ENCODE measurements at regions not wholly inside any gene's neighbourhood (a gene's known extent, or its start where the extent isn't known, plus 50 kb on each side); places are given as distances from the start of the nearest gene placed in this dataset.

DNA sequence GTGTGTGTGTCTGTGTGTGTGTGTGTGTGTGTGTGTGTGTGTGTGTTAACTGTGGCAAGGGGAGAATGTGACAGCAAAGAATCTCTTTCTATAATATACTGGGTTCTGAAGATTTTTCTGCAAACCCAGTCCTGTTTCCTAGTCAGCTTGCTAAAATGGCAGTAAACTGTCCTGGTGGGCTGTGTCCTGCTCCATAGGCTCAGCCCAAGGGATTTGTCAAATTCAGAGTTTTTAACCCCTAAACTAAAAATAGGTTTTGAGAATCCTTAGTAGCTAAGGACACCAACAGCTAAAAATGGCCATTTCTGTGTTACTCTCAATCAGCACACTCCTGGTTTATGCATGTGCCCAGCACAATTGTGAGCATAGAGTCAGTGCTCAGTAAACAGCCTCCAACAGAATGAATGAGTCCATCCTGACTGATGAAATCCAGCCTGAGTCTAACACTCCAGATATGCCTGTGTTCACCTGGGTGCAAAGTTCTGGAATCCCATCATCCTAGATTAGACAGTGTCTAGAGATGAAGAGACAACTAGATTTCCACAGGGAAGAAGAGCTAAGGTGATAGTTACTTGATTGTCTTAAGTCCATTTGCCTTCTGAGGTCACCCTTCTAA, 192.6 kb downstream of the TTC6 start (continued):
- TF ChIP-seq FOXA1 (IDR thresholded peaks at IDR 0.05) (peak; percentile 50; the same call in 1 of the 2 replicates), FOXA1 (CRISPR knock-in tag; IDR thresholded peaks at IDR 0.05) (peak; percentile 99), ZFX (CRISPR knock-in tag; IDR thresholded peaks at IDR 0.05; ENCODE audit: low read depth) (no peak), ZNF124 (CRISPR knock-in tag; IDR thresholded peaks at IDR 0.05) (no peak), GATA4 (IDR thresholded peaks at IDR 0.05; ENCODE audit: borderline replicate concordance, low read depth) (no peak), ISL2 (CRISPR knock-in tag; IDR thresholded peaks at IDR 0.05) (peak; percentile 63; the same call in 1 of the 2 replicates), ZNF230 (CRISPR knock-in tag; IDR thresholded peaks at IDR 0.05) (no peak), ELF3 (CRISPR knock-in tag; IDR thresholded peaks at IDR 0.05) (peak; percentile 89), KDM4B (CRISPR knock-in tag; IDR thresholded peaks at IDR 0.05) (no peak), THAP11 (CRISPR knock-in tag; IDR thresholded peaks at IDR 0.05) (peak; percentile 81), CCAR2 (optimal IDR thresholded peaks at IDR 0.05; ENCODE audit: low read depth, low read length) (peak; percentile 25), FOSL1 (CRISPR knock-in tag; IDR thresholded peaks at IDR 0.05; ENCODE audit: borderline replicate concordance) (peak; percentile 61; the same call in 1 of the 2 replicates), ZNF580 (CRISPR knock-in tag; IDR thresholded peaks at IDR 0.05; ENCODE audit: borderline replicate concordance, low read depth) (peak; percentile 71; the same call in 1 of the 2 replicates), KMT2B (CRISPR knock-in tag; IDR thresholded peaks at IDR 0.05) (peak; percentile 59; the same call in 1 of the 2 replicates), ZBTB33 (CRISPR knock-in tag; IDR thresholded peaks at IDR 0.05) (peak; percentile 95), NR2C2 (CRISPR knock-in tag; IDR thresholded peaks at IDR 0.05; ENCODE audit: borderline replicate concordance) (0 out of 2 replicates have a peak, but pooled peaks have one; percentile 34), AGO1 (IDR thresholded peaks at IDR 0.05; ENCODE audit: low read depth, low read length, poor library complexity, severe bottlenecking) (no peak), SKI (IDR thresholded peaks at IDR 0.05; ENCODE audit: partially characterized antibody) (peak; percentile 64), TBX2 (CRISPR knock-in tag; IDR thresholded peaks at IDR 0.05; ENCODE audit: borderline replicate concordance) (peak; percentile 65; the same call in 1 of the 2 replicates), ZNF775 (CRISPR knock-in tag; IDR thresholded peaks at IDR 0.05; ENCODE audit: borderline replicate concordance) (no peak), HMGA1 (CRISPR knock-in tag; conservative IDR thresholded peaks at IDR 0.05) (no peak)
- TF ChIP-seq, protein P1, sequence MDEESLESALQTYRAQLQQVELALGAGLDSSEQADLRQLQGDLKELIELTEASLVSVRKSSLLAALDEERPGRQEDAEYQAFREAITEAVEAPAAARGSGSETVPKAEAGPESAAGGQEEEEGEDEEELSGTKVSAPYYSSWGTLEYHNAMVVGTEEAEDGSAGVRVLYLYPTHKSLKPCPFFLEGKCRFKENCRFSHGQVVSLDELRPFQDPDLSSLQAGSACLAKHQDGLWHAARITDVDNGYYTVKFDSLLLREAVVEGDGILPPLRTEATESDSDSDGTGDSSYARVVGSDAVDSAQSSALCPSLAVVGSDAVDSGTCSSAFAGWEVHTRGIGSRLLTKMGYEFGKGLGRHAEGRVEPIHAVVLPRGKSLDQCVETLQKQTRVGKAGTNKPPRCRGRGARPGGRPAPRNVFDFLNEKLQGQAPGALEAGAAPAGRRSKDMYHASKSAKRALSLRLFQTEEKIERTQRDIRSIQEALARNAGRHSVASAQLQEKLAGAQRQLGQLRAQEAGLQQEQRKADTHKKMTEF (CRISPR knock-in tag; IDR thresholded peaks at IDR 0.05), result peak; percentile 76
- TF ChIP-seq, protein P2, sequence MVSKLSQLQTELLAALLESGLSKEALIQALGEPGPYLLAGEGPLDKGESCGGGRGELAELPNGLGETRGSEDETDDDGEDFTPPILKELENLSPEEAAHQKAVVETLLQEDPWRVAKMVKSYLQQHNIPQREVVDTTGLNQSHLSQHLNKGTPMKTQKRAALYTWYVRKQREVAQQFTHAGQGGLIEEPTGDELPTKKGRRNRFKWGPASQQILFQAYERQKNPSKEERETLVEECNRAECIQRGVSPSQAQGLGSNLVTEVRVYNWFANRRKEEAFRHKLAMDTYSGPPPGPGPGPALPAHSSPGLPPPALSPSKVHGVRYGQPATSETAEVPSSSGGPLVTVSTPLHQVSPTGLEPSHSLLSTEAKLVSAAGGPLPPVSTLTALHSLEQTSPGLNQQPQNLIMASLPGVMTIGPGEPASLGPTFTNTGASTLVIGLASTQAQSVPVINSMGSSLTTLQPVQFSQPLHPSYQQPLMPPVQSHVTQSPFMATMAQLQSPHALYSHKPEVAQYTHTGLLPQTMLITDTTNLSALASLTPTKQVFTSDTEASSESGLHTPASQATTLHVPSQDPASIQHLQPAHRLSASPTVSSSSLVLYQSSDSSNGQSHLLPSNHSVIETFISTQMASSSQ (IDR thresholded peaks at IDR 0.05; ENCODE audit: low read depth), result no peak
- TF ChIP-seq, protein P2 (CRISPR knock-in tag; IDR thresholded peaks at IDR 0.05; ENCODE audit: borderline replicate concordance), result no peak
